Colonic mucosa (tissue), 4 donors: ENCODE measurements at regions not wholly inside any gene's neighbourhood (a gene's known extent, or its start where the extent isn't known, plus 50 kb on each side); places are given as distances from the start of the nearest gene placed in this dataset.

Experiments used
- DNase-seq: peaks from one replicate; pipeline ENCODE4 v3.0.0-alpha.2; 2020
- H3K27ac ChIP-seq: fragments of 200-600 bp; one replicate; pipeline ENCODE4 v1.8.0; 2021
- H3K27me3 ChIP-seq: fragments of 200-600 bp; one replicate; pipeline ENCODE4 v1.8.0; 2021
- H3K36me3 ChIP-seq: fragments of 200-600 bp; one replicate; pipeline ENCODE4 v1.8.0; 2021
- H3K4me1 ChIP-seq: fragments of 200-600 bp; one replicate; pipeline ENCODE4 v1.8.0; 2021; ENCODE audit warnings: mild to moderate bottlenecking
- H3K4me3 ChIP-seq: fragments of 200-600 bp; one replicate; pipeline ENCODE4 v1.8.0; 2021
- H3K9ac ChIP-seq, 2 donors: one replicate each; pipeline ENCODE4 v1.7.0; 2013; ENCODE audit warnings: control low read depth in 2 of 2, low read depth in 2 of 2, low read length in 2 of 2
- H3K9me3 ChIP-seq: fragments of 200-600 bp; one replicate; pipeline ENCODE4 v1.8.0; 2021
- intact Hi-C: fragments of 100-400 bp; cut with DNase I; formaldehyde crosslinking; loops from one replicate; pipeline ENCODE4 v1.14.1; 2022
- TF ChIP-seq, protein P1 (sequence below): fragments of 200-600 bp; IDR thresholded peaks from one replicate; pipeline ENCODE4 v1.8.0; 2022; ENCODE audit warnings: antibody characterized with exemption, mild to moderate bottlenecking
- donor health status: healthy.
- donor health status: DM: no; HTN: no; CAD: no.
- donor health status: DM: no; HTN: no; CAD: no.

DNA sequence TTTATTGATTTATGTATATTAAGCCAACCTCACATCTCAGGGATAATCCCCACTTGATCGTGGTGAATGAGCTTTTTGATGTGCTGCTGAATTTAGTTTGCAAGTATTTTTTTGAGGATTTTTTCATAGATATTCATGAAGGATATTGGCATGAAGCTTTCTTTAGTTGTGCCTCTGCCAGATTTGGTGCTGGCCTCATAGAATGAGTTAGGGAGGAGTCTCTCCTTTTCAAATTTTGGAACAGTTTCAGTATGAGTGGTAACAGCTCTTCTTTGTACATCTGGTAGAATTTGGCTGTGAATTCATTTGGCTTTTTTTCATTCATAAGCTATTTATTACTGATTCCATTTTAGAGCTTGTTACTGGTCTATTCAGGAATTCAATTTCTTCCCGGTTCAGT lies 197.2 kb upstream of the NDST4 start:
- no peaks in the 10 kb centered on the region for H3K9me3 ChIP-seq
- no peak overlapping the region for H3K9ac ChIP-seq
- no peak for DNase-seq
- no peak overlapping the region for H3K27ac ChIP-seq
- no peak overlapping the region for H3K4me3 ChIP-seq
- H3K27me3 ChIP-seq, result no peaks in the 10 kb centered on the region
- no peaks in the 10 kb centered on the region for H3K4me1 ChIP-seq
- intact Hi-C loops, result no loop called here
- no peaks in the 10 kb centered on the region for H3K36me3 ChIP-seq
- TF ChIP-seq, protein P1, sequence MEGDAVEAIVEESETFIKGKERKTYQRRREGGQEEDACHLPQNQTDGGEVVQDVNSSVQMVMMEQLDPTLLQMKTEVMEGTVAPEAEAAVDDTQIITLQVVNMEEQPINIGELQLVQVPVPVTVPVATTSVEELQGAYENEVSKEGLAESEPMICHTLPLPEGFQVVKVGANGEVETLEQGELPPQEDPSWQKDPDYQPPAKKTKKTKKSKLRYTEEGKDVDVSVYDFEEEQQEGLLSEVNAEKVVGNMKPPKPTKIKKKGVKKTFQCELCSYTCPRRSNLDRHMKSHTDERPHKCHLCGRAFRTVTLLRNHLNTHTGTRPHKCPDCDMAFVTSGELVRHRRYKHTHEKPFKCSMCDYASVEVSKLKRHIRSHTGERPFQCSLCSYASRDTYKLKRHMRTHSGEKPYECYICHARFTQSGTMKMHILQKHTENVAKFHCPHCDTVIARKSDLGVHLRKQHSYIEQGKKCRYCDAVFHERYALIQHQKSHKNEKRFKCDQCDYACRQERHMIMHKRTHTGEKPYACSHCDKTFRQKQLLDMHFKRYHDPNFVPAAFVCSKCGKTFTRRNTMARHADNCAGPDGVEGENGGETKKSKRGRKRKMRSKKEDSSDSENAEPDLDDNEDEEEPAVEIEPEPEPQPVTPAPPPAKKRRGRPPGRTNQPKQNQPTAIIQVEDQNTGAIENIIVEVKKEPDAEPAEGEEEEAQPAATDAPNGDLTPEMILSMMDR, result no peak

DNA sequence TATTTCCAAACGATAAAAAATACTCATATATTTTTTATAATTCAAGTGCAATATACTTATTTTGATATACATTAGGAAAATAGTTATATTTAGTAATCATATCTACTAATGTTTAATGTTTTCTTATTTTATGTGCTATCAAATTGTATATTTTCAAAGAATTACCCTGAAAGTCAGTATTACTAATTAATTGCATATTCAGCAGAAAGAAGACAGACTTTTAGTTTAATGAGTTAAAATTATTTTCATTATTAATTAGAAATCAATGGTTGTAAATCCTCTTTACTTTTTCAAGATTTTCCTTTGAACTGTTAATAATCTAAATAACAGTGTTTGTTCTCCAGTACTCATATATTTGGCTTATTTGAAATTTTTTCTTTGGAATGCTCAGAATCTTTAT lies 181.3 kb upstream of the NDST4 start:
- TF ChIP-seq, protein P1, result no peak
- Histone ChIP-seq H3K9me3 (no peaks in the 10 kb centered on the region), H3K9ac (no peak overlapping the region), H3K36me3 (no peaks in the 10 kb centered on the region), H3K27ac (no peak overlapping the region), H3K4me1 (no peaks in the 10 kb centered on the region), H3K27me3 (no peaks in the 10 kb centered on the region), H3K4me3 (no peak overlapping the region)
- DNase-seq, result no peak
- intact Hi-C loops, result no loop called here

GRCh38 chr4:115293093-115293462 lies 179.7 kb upstream of the NDST4 start:
- DNase-seq, result no peak
- no peak overlapping the region for H3K4me3 ChIP-seq
- intact Hi-C loops, result no loop called here
- H3K9ac ChIP-seq, result no peak overlapping the region
- H3K27me3 ChIP-seq, result no peaks in the 10 kb centered on the region
- H3K36me3 ChIP-seq, result no peaks in the 10 kb centered on the region
- no peak overlapping the region for H3K27ac ChIP-seq
- TF ChIP-seq, protein P1, result no peak
- no peaks in the 10 kb centered on the region for H3K4me1 ChIP-seq
- no peaks in the 10 kb centered on the region for H3K9me3 ChIP-seq

GRCh38 chr4:115292320-115293092 lies 179.1 kb upstream of the NDST4 start:
- DNase-seq, result no peak
- H3K27ac ChIP-seq, result no peak overlapping the region
- H3K9ac ChIP-seq, result no peak overlapping the region
- TF ChIP-seq, protein P1, result no peak
- H3K4me3 ChIP-seq, result no peak overlapping the region
- no peaks in the 10 kb centered on the region for H3K36me3 ChIP-seq
- H3K4me1 ChIP-seq, result no peaks in the 10 kb centered on the region
- H3K9me3 ChIP-seq, result no peaks in the 10 kb centered on the region
- intact Hi-C loops, result no loop called here
- H3K27me3 ChIP-seq, result no peaks in the 10 kb centered on the region

DNA sequence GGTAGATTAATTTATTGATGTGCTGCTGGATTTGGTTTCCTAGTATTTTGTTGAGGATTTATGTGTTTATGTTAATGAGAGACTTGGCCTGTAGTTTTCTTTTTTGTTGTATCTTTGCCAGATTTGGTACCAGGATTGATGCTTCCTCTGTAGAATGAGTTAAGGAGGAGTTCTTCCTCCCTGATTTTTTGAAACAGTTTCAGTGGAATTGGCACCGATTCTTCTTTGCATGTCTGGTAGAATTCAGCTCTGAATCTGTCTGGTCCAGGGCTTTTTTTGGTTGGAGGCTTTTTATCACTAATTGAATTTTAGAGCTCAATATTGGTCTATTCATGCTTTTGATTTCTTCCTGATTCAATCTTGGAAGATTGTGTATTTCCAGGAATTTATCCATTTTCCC lies 174.0 kb upstream of the NDST4 start:
- TF ChIP-seq, protein P1, result no peak
- no peaks in the 10 kb centered on the region for H3K9me3 ChIP-seq
- H3K4me1 ChIP-seq, result no peaks in the 10 kb centered on the region
- H3K27me3 ChIP-seq, result no peaks in the 10 kb centered on the region
- H3K27ac ChIP-seq, result no peak overlapping the region
- no peak overlapping the region for H3K4me3 ChIP-seq
- intact Hi-C loops, result no loop called here
- no peaks in the 10 kb centered on the region for H3K36me3 ChIP-seq
- no peak for DNase-seq
- H3K9ac ChIP-seq, result no peak overlapping the region
